Activated naive CD8-positive, alpha-beta T cell treated with anti-CD3 and anti-CD28 coated beads, Interleukin-2, amount 50 U/mL, for 24 hours (primary cell): ENCODE measurements at regions not wholly inside any gene's neighbourhood (a gene's known extent, or its start where the extent isn't known, plus 50 kb on each side); places are given as distances from the start of the nearest gene placed in this dataset.
"Not testable (repeated sequence)": the region's sequence is repeated elsewhere in the genome, so short reads cannot be mapped to it uniquely, and the experiment has no call there.

ENCODE experiments used
- ATAC-seq: fragments of 150-1000 bp; cut with Tn5 transposase; one replicate; pipeline ENCODE4 v1.10.0; 2021
- DNase-seq: peaks from one replicate; pipeline ENCODE4 v3.0.0; 2021
- H3K27ac Mint-ChIP-seq: one replicate; pipeline ENCODE4 v1.8.0; 2021; ENCODE audit warnings: mild to moderate bottlenecking, mixed read lengths
- H3K27me3 Mint-ChIP-seq: one replicate; pipeline ENCODE4 v1.8.0; 2021; ENCODE audit warnings: mixed read lengths
- H3K36me3 Mint-ChIP-seq: one replicate; pipeline ENCODE4 v1.8.0; 2021; ENCODE audit warnings: low read depth, mixed read lengths
- H3K4me1 Mint-ChIP-seq: one replicate; pipeline ENCODE4 v1.8.0; 2021; ENCODE audit warnings: mixed read lengths
- H3K4me3 Mint-ChIP-seq: one replicate; pipeline ENCODE4 v1.8.0; 2021; ENCODE audit warnings: mild to moderate bottlenecking, moderate library complexity, mixed read lengths
- H3K9me3 Mint-ChIP-seq: one replicate; pipeline ENCODE4 v1.8.0; 2021; ENCODE audit warnings: mixed read lengths

GRCh38 chr7:138374119-138374693 lies 85.9 kb upstream of the TRIM24 start:
- H3K27ac Mint-ChIP-seq = no peak overlapping the region
- no peak overlapping the region for H3K4me3 Mint-ChIP-seq
- H3K27me3 Mint-ChIP-seq = no peaks in the 10 kb centered on the region
- ATAC-seq (no peak), DNase-seq (no peak)
- no peaks in the 10 kb centered on the region for H3K4me1 Mint-ChIP-seq
- H3K9me3 Mint-ChIP-seq = peaks cover 18% of the 10 kb centered on the region
- H3K36me3 Mint-ChIP-seq = peaks cover 3% of the 10 kb centered on the region

GRCh38 chr7:138377306-138377705 lies 82.8 kb upstream of the TRIM24 start:
- ATAC-seq = no peak
- no peaks in the 10 kb centered on the region for H3K27me3 Mint-ChIP-seq
- peaks cover 5% of the 10 kb centered on the region for H3K9me3 Mint-ChIP-seq
- H3K27ac Mint-ChIP-seq = no peak overlapping the region
- no peak for DNase-seq
- H3K4me3 Mint-ChIP-seq = no peak overlapping the region
- H3K4me1 Mint-ChIP-seq = no peaks in the 10 kb centered on the region
- H3K36me3 Mint-ChIP-seq = no peaks in the 10 kb centered on the region

DNA sequence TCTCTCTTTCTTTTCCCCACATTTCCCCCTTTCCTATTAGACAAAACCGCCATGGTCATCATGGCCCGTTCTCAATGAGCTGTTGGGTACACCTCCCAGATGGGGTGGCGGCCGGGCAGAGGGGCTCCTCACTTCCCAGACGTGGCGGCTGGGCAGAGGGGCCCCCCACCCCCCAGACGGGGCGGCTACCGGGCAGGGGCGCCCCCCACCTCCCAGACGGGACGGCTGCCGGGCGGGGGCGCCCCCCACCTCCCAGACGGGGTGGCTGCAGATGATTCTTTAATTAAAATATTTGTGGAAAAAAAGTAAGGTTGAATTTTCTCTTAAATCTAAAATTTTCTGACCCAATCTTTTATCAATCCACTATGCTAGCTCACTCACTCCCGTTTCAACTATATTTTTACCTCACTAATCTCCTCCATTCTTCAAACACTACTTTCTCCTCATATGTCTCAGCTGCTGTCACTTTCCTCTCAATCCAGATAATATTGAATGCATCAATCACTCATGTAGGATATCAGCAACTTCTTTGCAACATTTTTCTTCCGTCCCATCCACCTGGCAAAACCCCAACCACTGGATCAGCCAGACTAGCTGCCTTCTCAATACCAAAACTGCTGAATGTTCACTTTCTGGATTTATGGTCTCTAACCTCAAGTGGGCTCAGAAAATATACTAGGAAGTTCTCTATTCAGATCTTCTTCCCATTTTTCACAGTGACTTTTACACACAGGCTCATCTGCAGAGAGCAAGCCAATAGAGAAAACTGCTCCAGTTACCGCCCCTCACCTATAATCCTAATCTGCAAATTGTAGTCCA lies 81.1 kb upstream of the TRIM24 start:
- Mint-ChIP-seq H3K27me3 (no peaks in the 10 kb centered on the region), H3K9me3 (peaks cover 5% of the 10 kb centered on the region), H3K4me1 (no peaks in the 10 kb centered on the region), H3K36me3 (no peaks in the 10 kb centered on the region), H3K4me3 (no peak overlapping the region), H3K27ac (no peak overlapping the region)
- no peak for DNase-seq
- no peak for ATAC-seq

GRCh38 chr7:138382862-138383565 lies 77.0 kb upstream of the TRIM24 start:
- no peak overlapping the region for H3K27ac Mint-ChIP-seq
- H3K9me3 Mint-ChIP-seq = peaks cover 7% of the 10 kb centered on the region
- no peak for DNase-seq
- H3K4me3 Mint-ChIP-seq = no peak overlapping the region
- ATAC-seq = no peak
- no peaks in the 10 kb centered on the region for H3K27me3 Mint-ChIP-seq
- H3K36me3 Mint-ChIP-seq = no peaks in the 10 kb centered on the region
- H3K4me1 Mint-ChIP-seq = no peaks in the 10 kb centered on the region

GRCh38 chr7:138386821-138387220 lies 73.2 kb upstream of the TRIM24 start:
- Mint-ChIP-seq H3K36me3 (no peaks in the 10 kb centered on the region), H3K9me3 (peaks cover 4% of the 10 kb centered on the region), H3K4me3 (no peak overlapping the region), H3K27me3 (no peaks in the 10 kb centered on the region), H3K4me1 (no peaks in the 10 kb centered on the region), H3K27ac (no peak overlapping the region)
- ATAC-seq (no peak), DNase-seq (no peak)

GRCh38 chr7:138387755-138388475 lies 72.1 kb upstream of the TRIM24 start:
- Mint-ChIP-seq H3K4me1 (no peaks in the 10 kb centered on the region), H3K9me3 (peaks cover 4% of the 10 kb centered on the region), H3K27me3 (no peaks in the 10 kb centered on the region), H3K4me3 (no peak overlapping the region), H3K36me3 (no peaks in the 10 kb centered on the region), H3K27ac (no peak overlapping the region)
- DNase-seq (no peak), ATAC-seq (no peak)

GRCh38 chr7:138388673-138389491 lies 71.2 kb upstream of the TRIM24 start:
- DNase-seq = no peak
- no peak overlapping the region for H3K27ac Mint-ChIP-seq
- ATAC-seq = no peak
- H3K4me3 Mint-ChIP-seq = no peak overlapping the region
- H3K4me1 Mint-ChIP-seq = no peaks in the 10 kb centered on the region
- no peaks in the 10 kb centered on the region for H3K36me3 Mint-ChIP-seq
- no peaks in the 10 kb centered on the region for H3K27me3 Mint-ChIP-seq
- H3K9me3 Mint-ChIP-seq = peaks cover 4% of the 10 kb centered on the region

DNA sequence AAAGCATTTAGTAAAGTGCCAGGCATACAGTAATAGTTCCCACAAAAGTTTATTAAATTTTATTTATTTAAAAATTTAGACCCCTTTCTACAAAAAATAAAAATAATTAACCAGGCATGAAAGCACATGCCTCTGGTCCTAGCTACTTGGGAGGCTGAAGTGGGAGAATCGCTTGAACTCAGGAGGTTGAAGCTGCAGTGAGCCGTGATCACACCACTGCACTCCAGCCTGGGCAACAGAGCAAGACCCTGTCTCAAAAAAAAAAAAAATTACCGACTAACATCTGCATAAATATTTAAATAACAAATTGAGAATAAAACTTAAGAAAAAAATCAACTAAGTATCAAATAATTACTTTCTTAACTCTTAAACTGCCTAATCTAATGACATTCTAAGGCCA lies 64.3 kb upstream of the TRIM24 start:
- Mint-ChIP-seq H3K4me3 (no peak overlapping the region), H3K9me3 (no peaks in the 10 kb centered on the region), H3K27me3 (no peaks in the 10 kb centered on the region), H3K4me1 (no peaks in the 10 kb centered on the region), H3K36me3 (no peaks in the 10 kb centered on the region), H3K27ac (no peak overlapping the region)
- DNase-seq = no peak
- no peak for ATAC-seq

DNA sequence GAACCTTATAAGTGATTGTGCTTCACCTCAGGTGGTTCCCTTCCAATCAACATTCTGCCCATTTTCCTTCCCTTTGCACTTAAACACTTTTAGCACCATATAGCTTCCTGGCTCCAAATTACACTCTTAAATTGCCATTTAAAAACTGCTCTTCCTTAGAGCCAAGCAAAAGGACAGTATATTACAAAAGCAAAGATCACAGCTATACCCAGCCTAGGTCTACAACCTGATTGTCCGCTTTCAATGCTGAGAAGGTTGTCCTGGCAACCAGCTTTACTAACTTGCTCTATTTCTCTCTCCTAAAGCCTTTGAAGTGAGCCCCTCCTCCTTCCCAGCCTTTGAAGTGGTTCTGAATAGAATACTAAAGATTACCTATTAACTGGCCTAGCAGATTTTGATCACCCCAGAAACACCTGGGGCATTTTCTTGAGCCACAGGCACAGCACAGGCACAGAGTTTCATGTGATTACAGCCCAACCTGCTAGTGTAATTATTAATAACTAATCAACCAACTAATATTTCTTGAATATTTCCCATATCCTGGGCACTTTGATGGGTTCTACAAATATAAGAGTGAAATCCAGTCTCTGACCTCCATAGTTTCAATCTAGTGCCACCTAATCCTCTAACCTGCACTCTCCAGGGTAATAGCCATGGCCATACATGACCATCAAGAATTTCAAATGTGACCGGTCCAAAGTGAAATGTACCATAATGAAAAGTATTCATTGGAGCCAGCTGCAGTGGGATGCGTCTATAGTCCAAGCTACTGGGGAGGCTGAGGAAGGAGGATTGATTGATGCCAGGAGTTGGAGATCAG lies 63.6 kb upstream of the TRIM24 start:
- Mint-ChIP-seq H3K4me1 (no peaks in the 10 kb centered on the region), H3K4me3 (no peak overlapping the region), H3K27me3 (no peaks in the 10 kb centered on the region), H3K9me3 (no peaks in the 10 kb centered on the region), H3K27ac (no peak overlapping the region), H3K36me3 (no peaks in the 10 kb centered on the region)
- no peak for DNase-seq
- ATAC-seq = no peak

GRCh38 chr7:138397071-138397433 lies 63.0 kb upstream of the TRIM24 start:
- H3K27ac Mint-ChIP-seq, H3K9me3 Mint-ChIP-seq, H3K4me1 Mint-ChIP-seq, H3K36me3 Mint-ChIP-seq, DNase-seq, H3K27me3 Mint-ChIP-seq, H3K4me3 Mint-ChIP-seq, ATAC-seq: not testable (repeated sequence)

DNA sequence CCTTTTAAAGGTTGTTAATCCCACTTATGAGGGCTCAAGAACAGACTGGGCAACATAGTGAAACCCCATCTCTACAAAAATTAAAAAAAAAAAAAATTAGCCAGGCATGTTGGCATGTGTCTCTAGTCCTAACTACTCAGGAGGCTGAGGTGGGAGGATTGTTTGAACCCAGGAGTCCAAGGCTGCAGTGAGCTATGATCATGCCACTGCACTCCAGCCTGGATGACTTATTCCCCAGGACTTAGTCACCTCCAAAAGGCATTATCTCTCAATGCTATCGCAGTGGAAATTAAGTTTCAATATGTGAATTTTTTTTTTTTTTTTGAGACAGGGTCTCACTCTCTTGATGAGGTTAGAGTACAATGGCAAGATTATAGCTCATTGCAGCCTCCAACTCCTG lies 61.2 kb upstream of the TRIM24 start:
- DNase-seq = no peak
- Mint-ChIP-seq H3K36me3 (no peaks in the 10 kb centered on the region), H3K4me3 (no peak overlapping the region), H3K4me1 (no peaks in the 10 kb centered on the region), H3K27ac (no peak overlapping the region), H3K27me3 (no peaks in the 10 kb centered on the region), H3K9me3 (no peaks in the 10 kb centered on the region)
- ATAC-seq = no peak

DNA sequence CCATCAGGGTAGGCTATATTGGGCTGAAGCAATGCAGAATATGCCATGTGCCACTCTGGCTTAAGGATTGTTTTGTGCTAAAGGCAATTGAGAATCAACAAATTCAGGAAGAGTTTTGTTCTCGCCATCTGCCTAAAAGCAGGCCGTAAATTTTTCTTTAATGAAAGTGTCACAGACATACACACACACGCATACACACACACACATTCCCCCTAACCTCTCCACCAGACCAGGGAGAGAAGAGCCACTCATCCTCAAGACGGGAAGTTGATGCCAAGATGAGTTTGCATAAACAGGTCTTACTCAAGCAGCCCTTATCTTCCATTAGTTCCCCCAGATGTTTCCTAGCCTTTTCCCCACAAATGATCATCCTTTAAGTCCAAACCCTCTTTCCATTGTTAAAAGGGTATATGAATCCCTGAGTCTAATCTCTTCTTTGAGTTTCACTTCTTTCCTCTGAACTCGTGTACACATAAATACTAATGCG lies 59.6 kb upstream of the TRIM24 start:
- no peak for DNase-seq
- Mint-ChIP-seq H3K4me1 (no peaks in the 10 kb centered on the region), H3K9me3 (peaks cover 4% of the 10 kb centered on the region), H3K27ac (no peak overlapping the region), H3K36me3 (peaks cover 2% of the 10 kb centered on the region), H3K27me3 (no peaks in the 10 kb centered on the region), H3K4me3 (no peak overlapping the region)
- ATAC-seq = no peak

DNA sequence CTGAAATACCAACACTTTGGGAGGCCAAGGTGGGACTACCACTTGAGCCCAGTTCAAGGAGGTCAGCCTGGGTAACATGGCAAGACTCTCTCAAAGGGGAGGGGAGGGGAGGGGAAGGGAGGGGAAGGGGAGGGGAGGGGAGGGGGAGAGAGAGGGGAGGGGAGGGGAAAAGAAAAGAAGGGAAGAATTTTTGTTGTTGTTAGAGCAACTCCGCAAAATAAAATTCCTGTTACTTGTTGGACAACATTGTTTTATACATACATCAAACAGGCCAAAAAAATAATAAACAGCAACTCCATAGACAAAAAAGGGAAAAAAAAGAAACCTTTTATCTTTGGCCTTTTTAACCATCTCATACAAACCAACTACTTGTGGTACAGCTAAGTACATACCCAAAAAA lies 57.3 kb upstream of the TRIM24 start:
- H3K9me3 Mint-ChIP-seq = peaks cover 4% of the 10 kb centered on the region

More for the DNA sequence above, 57.3 kb upstream of the TRIM24 start:
- Mint-ChIP-seq H3K4me3 (no peak overlapping the region), H3K4me1 (no peaks in the 10 kb centered on the region), H3K36me3 (peaks cover 2% of the 10 kb centered on the region), H3K27me3 (no peaks in the 10 kb centered on the region), H3K27ac (no peak overlapping the region)
- no peak for DNase-seq
- ATAC-seq = no peak
